GM12864 (cell line): ENCODE measurements at regions not wholly inside any gene's neighbourhood (a gene's known extent, or its start where the extent isn't known, plus 50 kb on each side); places are given as distances from the start of the nearest gene placed in this dataset.
A peak's percentile ranks its signal among the peaks of the same experiment; 100 is the strongest.

Experiments
- DNase-seq: peaks from one replicate; pipeline ENCODE4 v3.0.0-alpha.2; 2011; ENCODE audit warnings: low read depth
- H3K4me3 ChIP-seq: 2 replicates; pipeline ENCODE4 v1.5.1; 2011; ENCODE audit warnings: mild to moderate bottlenecking, low read depth, low read length, control low read depth
- TF ChIP-seq, protein P1 (sequence below): IDR thresholded peaks from 2 replicates; pipeline ENCODE4 v1.5.1; 2011; ENCODE audit warnings: low read depth, mild to moderate bottlenecking, moderate library complexity, low read length, control low read depth, inconsistent platforms; ENCODE audit errors: missing control alignments

DNA sequence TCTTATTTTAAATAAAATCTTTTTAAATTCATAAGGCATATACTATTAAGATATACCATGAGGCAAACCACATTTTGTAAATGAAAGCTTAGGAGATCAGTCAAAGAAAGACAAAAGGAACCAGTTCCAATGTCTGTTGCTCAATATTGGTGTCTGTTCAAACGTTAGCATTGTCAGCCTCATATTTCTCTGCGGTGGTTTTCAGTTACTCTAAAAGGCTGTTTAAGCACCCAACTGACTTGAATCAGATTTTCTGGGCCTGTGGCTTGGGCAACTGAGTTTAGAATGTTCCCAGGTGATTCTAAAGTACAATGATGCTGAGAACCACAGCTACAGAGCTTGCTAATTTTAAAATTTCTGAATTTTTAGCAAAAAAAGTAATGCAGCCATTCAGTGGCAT, 166.3 kb upstream of the KIF2A start:
- H3K4me3 ChIP-seq: no peak overlapping the region
- DNase-seq: no peak
- TF ChIP-seq, protein P1, sequence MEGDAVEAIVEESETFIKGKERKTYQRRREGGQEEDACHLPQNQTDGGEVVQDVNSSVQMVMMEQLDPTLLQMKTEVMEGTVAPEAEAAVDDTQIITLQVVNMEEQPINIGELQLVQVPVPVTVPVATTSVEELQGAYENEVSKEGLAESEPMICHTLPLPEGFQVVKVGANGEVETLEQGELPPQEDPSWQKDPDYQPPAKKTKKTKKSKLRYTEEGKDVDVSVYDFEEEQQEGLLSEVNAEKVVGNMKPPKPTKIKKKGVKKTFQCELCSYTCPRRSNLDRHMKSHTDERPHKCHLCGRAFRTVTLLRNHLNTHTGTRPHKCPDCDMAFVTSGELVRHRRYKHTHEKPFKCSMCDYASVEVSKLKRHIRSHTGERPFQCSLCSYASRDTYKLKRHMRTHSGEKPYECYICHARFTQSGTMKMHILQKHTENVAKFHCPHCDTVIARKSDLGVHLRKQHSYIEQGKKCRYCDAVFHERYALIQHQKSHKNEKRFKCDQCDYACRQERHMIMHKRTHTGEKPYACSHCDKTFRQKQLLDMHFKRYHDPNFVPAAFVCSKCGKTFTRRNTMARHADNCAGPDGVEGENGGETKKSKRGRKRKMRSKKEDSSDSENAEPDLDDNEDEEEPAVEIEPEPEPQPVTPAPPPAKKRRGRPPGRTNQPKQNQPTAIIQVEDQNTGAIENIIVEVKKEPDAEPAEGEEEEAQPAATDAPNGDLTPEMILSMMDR: no peak

DNA sequence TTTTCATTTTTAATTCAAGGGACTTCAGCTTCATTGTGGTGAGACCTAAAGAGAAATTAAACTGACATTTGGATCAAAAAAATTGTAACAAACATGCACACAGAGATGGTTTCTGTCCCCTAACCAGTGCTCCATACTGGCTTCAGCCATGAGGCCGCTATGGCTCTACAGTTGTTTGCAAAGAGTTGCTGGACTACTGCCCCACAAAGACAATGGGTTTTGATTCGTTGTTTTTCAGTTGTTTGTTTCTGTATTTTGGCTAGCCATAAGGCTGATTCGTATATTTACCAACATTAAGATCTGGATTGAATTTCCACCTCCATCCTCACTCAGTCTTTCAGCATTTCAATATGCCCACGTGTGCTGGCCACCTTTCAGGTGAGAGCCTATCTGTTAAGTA, 163.7 kb upstream of the KIF2A start:
- no peak for DNase-seq

DNA sequence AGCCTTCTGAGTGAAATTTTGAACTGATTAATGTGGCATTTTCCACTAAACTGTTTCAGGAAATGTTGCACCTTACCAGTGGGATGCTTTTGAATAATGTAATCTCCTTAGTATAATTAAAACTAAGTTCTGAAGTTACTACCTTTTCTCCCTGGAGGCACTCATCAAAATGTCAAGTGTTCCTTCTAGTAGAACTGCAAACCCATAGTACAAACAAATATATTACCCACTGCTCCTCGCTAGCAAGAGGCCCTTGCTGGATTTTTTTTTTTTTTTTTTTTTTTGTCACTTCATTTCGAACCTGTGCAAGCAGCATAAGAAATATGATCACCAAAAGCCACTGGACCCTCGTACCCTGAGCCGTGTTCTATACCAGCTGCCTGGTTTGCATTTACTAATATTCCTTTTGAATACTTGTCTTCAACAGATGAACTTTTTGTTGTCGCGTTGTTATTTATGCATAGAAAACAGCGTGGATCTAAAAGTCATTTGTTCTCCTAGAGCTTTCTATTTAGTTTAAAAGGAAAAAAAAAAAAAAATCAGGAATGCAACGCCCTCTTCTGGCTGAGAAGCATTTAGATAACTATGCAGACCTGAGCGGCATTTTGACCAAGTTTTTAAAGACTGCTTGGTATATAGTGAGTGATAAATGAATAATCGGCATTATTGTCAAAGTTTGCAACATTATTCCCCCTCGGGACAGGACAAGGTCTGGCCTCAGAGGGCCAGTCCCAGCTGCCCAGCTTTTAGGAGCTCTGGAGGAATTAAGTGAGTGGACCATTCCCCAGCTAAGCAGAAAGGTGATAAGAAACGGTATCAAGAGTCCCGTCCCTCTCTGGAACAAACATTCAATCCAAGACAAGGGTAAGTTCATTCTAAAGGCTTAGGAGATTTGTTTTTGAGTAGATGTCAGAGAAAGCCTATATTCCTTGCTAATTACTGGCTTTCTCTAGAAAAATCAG, 162.5 kb upstream of the KIF2A start:
- no peak for DNase-seq
- TF ChIP-seq, protein P1: peak; percentile 36
- H3K4me3 ChIP-seq: no peak overlapping the region

More for the DNA sequence above, 163.7 kb upstream of the KIF2A start:
- TF ChIP-seq, protein P1: no peak
- H3K4me3 ChIP-seq: no peak overlapping the region

DNA sequence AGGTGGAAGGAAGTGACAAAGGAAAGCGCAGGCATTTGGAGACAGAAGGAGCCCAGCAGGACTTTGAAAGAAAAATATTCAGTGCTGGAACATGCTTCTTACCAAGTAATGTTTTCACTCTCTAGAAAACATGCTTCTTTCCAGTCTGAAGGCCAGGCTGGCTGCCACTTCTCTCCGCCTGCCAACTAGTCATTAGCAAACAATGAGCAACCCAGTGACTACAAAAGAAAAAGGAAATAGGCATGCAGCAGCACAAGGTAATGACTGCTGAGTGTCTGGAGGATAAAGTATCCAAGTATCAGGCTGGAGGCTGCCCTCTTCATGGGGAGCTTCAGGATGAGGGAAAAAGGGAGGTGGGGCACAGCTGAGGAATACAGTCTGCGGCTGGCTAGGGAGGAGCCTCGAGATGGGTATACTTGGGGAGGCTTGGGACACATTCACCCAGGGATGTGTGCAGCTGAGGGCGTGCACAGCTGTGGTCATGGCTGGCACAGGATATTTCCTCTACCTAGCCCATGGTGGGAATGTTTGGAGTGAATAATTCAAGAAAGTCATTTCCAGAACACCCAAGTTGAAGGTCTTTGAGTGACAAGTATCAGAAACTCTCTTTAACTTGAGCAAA, 161.5 kb upstream of the KIF2A start:
- no peak overlapping the region for H3K4me3 ChIP-seq
- DNase-seq: no peak
- TF ChIP-seq, protein P1: no peak

DNA sequence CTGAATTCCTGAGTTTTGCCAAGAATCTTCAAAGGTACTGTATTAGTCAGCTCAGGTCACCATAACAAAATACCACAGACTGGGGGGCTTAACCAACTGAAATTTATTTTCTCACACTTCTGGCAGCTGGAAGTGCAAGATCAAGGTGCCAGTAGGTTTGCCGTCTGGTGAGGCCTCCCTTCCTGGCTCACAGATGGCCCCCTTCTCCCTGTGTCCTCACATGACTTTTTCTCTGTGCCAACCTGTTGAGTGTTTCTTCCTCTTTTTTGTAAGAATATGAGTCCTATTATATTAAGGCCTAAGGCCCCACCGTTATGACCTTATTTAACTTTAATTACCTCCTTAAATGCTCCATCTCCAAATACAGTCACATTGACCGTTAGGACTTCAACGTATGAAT, 156.1 kb upstream of the KIF2A start:
- no peak for DNase-seq
- no peak overlapping the region for H3K4me3 ChIP-seq
- TF ChIP-seq, protein P1: no peak

DNA sequence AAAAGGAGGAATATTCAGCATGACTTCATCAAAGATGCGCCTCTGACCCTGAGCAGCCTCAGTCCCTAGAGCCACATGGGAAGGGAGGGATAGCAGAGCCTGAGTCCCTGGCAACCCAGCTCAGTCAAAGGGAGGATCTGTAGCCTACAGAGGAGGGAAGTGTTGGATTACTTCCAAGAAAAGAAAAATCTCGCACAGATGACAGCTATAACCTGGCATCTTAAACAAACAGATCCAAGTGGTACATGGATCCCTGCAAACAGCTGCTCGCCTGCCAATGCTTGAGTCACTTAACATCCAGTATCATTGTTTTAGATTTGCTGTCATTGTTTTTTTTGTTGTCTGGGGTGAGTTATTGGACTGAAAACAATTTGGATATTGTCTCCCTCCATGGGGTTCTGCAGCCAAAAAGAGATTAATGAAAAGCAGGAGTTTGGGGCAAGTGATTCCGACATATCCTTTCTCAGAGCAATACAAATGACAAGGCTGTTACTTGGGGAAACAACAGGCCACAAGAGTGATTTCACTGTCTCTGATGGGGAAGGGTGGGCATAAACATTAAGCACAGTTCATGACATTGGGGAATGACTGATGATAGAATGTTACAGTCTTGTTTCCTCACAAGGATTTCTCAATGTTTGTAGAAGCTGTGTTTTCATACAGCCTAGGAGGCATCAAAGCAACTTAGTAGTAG, 153.5 kb upstream of the KIF2A start:
- H3K4me3 ChIP-seq: no peak overlapping the region
- TF ChIP-seq, protein P1: no peak
- DNase-seq: no peak
